ENCODE measurements at regions not wholly inside any gene's neighbourhood (a gene's known extent, or its start where the extent isn't known, plus 50 kb on each side); places are given as distances from the start of the nearest gene placed in this dataset.

GRCh38 chr5:61746831-61747575 is 414.9 kb downstream of the ZSWIM6 start:
- DNase-seq = no peak

GRCh38 chr5:61748121-61748520 is 416.1 kb downstream of the ZSWIM6 start:
- no peak for DNase-seq

- no peak for DNase-seq
These were observed 416.6 kb downstream of the ZSWIM6 start for GRCh38 chr5:61748651-61749050.

GRCh38 chr5:61752588-61752987 is 420.5 kb downstream of the ZSWIM6 start:
- DNase-seq = no peak

- DNase-seq = no peak
These were observed 422.7 kb downstream of the ZSWIM6 start for GRCh38 chr5:61754792-61755191.

- no peak for DNase-seq
These were observed 423.7 kb downstream of the ZSWIM6 start for GRCh38 chr5:61755726-61756222.

- no peak for DNase-seq
These were observed 426.7 kb downstream of the ZSWIM6 start for GRCh38 chr5:61758711-61759110.

- DNase-seq = no peak
These were observed 433.4 kb downstream of the ZSWIM6 start for GRCh38 chr5:61765471-61765870.

- no peak for DNase-seq
These were observed 434.1 kb downstream of the ZSWIM6 start for GRCh38 chr5:61766141-61766540.

GRCh38 chr5:61767231-61768080 is 435.4 kb downstream of the ZSWIM6 start:
- no peak for DNase-seq

- peak in 1 of 2 donors; percentile 2 for DNase-seq
These were observed 436.7 kb downstream of the ZSWIM6 start for GRCh38 chr5:61768692-61769281.

GRCh38 chr5:61771062-61771461 is 439.0 kb downstream of the ZSWIM6 start:
- no peak for DNase-seq

- DNase-seq = no peak
These were observed 439.8 kb downstream of the ZSWIM6 start for GRCh38 chr5:61771808-61772207.

GRCh38 chr5:61775901-61776300 is 443.8 kb downstream of the ZSWIM6 start:
- no peak for DNase-seq

- DNase-seq = no peak
These were observed 445.2 kb downstream of the ZSWIM6 start for GRCh38 chr5:61777292-61777691.

GRCh38 chr5:61779743-61780142 is 447.7 kb downstream of the ZSWIM6 start:
- DNase-seq = no peak

- DNase-seq = no peak
These were observed 451.4 kb downstream of the ZSWIM6 start for GRCh38 chr5:61783481-61783880.

GRCh38 chr5:61784341-61784740 is 452.3 kb downstream of the ZSWIM6 start:
- DNase-seq = no peak

GRCh38 chr5:61788548-61788947 is 456.5 kb downstream of the ZSWIM6 start:
- DNase-seq = no peak

GRCh38 chr5:61790007-61790406 is 457.9 kb downstream of the ZSWIM6 start:
- DNase-seq = no peak

GRCh38 chr5:61790678-61791077 is 458.6 kb downstream of the ZSWIM6 start:
- no peak for DNase-seq

GRCh38 chr5:61796773-61797172 is 464.7 kb downstream of the ZSWIM6 start:
- DNase-seq = no peak

GRCh38 chr5:61800450-61800849 is 468.4 kb downstream of the ZSWIM6 start:
- no peak for DNase-seq

- no peak for DNase-seq
These were observed 469.1 kb downstream of the ZSWIM6 start for GRCh38 chr5:61801174-61801573.
